ENCODE measurements at regions not wholly inside any gene's neighbourhood (a gene's known extent, or its start where the extent isn't known, plus 50 kb on each side); places are given as distances from the start of the nearest gene placed in this dataset.

DNA sequence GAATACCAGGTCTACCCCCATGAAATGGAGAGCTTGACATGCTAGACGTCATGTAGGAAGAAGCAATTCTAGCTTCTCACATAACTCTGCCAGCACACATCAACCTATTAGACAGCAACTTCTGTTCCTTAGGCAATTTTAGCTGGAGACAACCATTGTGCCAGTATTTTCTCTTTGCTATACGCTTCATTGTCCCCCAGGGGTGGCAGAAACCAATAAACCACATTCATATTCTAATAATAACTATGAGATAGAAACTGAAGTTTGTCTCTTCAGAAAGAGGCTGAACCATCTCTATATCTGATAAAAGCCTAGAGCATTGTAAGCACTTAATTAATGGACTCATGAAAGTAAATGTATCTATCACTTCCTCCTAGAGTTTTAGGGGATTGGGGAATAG lies 278.6 kb downstream of the FOXG1 start:
- CTCF ChIA-PET: no interaction called here
- Histone ChIP-seq H3K4me3 (ENCODE audit: low read depth, low read length) (no peak overlapping the region), H3K27ac (ENCODE audit: extremely low read depth, low read depth, low read length) (no peak overlapping the region), H3K4me1 (ENCODE audit: control insufficient read depth, insufficient read depth, low read length) (no peaks in the 10 kb centered on the region), H3K36me3 (ENCODE audit: control insufficient read depth in 2 of 2, insufficient read depth in 1 of 2, low read length in 2 of 2) (no peaks in the 10 kb centered on the region), H3K9me3 (ENCODE audit: control insufficient read depth, insufficient read depth, low read depth, low read length) (no peaks in the 10 kb centered on the region)
- POLR2A ChIA-PET: no interaction called here
- TF ChIP-seq ZNF473 (tag by site-specific recombination; IDR thresholded peaks at IDR 0.05): no peak
- TF ChIP-seq WT1 (tag by site-specific recombination; IDR thresholded peaks at IDR 0.05): no peak
- no peak for TF ChIP-seq ZFP3 (tag by site-specific recombination; IDR thresholded peaks at IDR 0.05; ENCODE audit: low read depth)

DNA sequence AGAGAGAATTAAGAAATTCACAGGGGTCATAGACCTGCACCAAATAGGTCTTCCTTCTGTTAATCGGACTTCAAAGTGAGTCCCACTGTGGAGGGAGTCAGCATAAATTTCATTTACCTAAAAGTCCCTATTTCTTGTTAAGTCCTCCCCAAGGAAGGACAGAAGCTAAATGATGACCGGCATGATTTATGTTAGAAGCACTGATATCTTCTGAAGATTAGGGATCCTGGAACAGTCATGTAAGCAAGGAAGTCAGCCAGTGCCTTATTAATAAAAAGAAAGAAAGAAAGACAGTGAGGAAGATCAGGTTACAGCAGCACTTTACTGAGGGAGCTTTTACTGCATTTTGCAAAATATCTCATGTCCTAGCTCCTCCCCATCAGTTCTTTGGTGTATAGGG lies 287.5 kb downstream of the FOXG1 start:
- H3K4me1 ChIP-seq (ENCODE audit: control insufficient read depth, insufficient read depth, low read length): no peaks in the 10 kb centered on the region
- ChIA-PET CTCF (no interaction called here), POLR2A (no interaction called here)
- H3K27ac ChIP-seq (ENCODE audit: extremely low read depth, low read depth, low read length): no peak overlapping the region
- no peak for TF ChIP-seq ZNF76 (tag by site-specific recombination; IDR thresholded peaks at IDR 0.05; ENCODE audit: borderline replicate concordance, low read depth)
- TF ChIP-seq ZSCAN16 (tag by site-specific recombination; IDR thresholded peaks at IDR 0.05): no peak
- TF ChIP-seq, protein P1, sequence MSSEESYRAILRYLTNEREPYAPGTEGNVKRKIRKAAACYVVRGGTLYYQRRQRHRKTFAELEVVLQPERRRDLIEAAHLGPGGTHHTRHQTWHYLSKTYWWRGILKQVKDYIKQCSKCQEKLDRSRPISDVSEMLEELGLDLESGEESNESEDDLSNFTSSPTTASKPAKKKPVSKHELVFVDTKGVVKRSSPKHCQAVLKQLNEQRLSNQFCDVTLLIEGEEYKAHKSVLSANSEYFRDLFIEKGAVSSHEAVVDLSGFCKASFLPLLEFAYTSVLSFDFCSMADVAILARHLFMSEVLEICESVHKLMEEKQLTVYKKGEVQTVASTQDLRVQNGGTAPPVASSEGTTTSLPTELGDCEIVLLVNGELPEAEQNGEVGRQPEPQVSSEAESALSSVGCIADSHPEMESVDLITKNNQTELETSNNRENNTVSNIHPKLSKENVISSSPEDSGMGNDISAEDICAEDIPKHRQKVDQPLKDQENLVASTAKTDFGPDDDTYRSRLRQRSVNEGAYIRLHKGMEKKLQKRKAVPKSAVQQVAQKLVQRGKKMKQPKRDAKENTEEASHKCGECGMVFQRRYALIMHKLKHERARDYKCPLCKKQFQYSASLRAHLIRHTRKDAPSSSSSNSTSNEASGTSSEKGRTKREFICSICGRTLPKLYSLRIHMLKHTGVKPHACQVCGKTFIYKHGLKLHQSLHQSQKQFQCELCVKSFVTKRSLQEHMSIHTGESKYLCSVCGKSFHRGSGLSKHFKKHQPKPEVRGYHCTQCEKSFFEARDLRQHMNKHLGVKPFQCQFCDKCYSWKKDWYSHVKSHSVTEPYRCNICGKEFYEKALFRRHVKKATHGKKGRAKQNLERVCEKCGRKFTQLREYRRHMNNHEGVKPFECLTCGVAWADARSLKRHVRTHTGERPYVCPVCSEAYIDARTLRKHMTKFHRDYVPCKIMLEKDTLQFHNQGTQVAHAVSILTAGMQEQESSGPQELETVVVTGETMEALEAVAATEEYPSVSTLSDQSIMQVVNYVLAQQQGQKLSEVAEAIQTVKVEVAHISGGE (tag by site-specific recombination; conservative IDR thresholded peaks at IDR 0.05; ENCODE audit: low read depth): no peak
- TF ChIP-seq ZNF555 (tag by site-specific recombination; conservative IDR thresholded peaks at IDR 0.05): no peak
- TF ChIP-seq ZNF776 (tag by site-specific recombination; IDR thresholded peaks at IDR 0.05; ENCODE audit: borderline replicate concordance): no peak
- TF ChIP-seq ZNF747 (tag by site-specific recombination; IDR thresholded peaks at IDR 0.05): no peak
- TF ChIP-seq SP2 (tag by site-specific recombination; IDR thresholded peaks at IDR 0.05): no peak
- TF ChIP-seq, protein P2, sequence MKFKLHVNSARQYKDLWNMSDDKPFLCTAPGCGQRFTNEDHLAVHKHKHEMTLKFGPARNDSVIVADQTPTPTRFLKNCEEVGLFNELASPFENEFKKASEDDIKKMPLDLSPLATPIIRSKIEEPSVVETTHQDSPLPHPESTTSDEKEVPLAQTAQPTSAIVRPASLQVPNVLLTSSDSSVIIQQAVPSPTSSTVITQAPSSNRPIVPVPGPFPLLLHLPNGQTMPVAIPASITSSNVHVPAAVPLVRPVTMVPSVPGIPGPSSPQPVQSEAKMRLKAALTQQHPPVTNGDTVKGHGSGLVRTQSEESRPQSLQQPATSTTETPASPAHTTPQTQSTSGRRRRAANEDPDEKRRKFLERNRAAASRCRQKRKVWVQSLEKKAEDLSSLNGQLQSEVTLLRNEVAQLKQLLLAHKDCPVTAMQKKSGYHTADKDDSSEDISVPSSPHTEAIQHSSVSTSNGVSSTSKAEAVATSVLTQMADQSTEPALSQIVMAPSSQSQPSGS (tag by site-specific recombination; IDR thresholded peaks at IDR 0.05; ENCODE audit: low read depth): no peak
- TF ChIP-seq ZNF529 (tag by site-specific recombination; IDR thresholded peaks at IDR 0.05; ENCODE audit: insufficient replicate concordance): no peak
- TF ChIP-seq ZNF837 (tag by site-specific recombination; IDR thresholded peaks at IDR 0.05): no peak
- TF ChIP-seq MEIS1 (CRISPR knock-in tag; IDR thresholded peaks at IDR 0.05; ENCODE audit: borderline replicate concordance): no peak
- no peaks in the 10 kb centered on the region for H3K9me3 ChIP-seq (ENCODE audit: control insufficient read depth, insufficient read depth, low read depth, low read length)
- H3K36me3 ChIP-seq (ENCODE audit: control insufficient read depth in 2 of 2, insufficient read depth in 1 of 2, low read length in 2 of 2): no peaks in the 10 kb centered on the region
- H3K4me3 ChIP-seq (ENCODE audit: low read depth, low read length): no peak overlapping the region

DNA sequence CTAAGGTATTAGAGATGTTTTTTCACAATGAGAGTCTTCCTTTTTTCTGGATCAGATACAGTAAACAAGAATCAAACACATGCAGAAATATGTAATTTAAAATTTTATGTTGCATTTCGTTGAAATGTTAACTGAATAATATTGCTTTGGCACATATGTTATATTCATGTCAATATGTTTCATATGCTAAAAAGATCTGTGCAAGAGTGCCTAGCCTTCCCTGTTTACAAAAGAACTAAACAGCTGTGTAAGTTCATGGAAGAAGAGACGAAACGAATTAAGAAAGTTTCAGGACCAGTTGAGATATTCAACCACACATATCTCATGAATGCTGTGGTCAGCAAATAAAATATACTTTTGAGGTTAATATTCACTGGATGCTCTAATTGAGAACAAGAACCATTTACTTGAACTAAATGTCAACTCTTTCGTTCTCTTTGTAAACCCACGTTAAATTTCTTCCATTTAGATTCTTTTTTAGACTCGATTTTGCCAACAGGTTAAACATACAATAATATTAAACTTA lies 289.5 kb downstream of the FOXG1 start:
- POLR2A ChIA-PET: no interaction called here
- H3K4me3 ChIP-seq (ENCODE audit: low read depth, low read length): no peak overlapping the region
- no peaks in the 10 kb centered on the region for H3K4me1 ChIP-seq (ENCODE audit: control insufficient read depth, insufficient read depth, low read length)
- H3K36me3 ChIP-seq (ENCODE audit: control insufficient read depth in 2 of 2, insufficient read depth in 1 of 2, low read length in 2 of 2): no peaks in the 10 kb centered on the region
- CTCF ChIA-PET: no interaction called here
- no peaks in the 10 kb centered on the region for H3K9me3 ChIP-seq (ENCODE audit: control insufficient read depth, insufficient read depth, low read depth, low read length)
- H3K27ac ChIP-seq (ENCODE audit: extremely low read depth, low read depth, low read length): no peak overlapping the region
- no peak for TF ChIP-seq HOXD13 (CRISPR knock-in tag; IDR thresholded peaks at IDR 0.05; ENCODE audit: borderline replicate concordance)
- TF ChIP-seq ZFP37 (tag by site-specific recombination; IDR thresholded peaks at IDR 0.05): no peak
- TF ChIP-seq, protein P3, sequence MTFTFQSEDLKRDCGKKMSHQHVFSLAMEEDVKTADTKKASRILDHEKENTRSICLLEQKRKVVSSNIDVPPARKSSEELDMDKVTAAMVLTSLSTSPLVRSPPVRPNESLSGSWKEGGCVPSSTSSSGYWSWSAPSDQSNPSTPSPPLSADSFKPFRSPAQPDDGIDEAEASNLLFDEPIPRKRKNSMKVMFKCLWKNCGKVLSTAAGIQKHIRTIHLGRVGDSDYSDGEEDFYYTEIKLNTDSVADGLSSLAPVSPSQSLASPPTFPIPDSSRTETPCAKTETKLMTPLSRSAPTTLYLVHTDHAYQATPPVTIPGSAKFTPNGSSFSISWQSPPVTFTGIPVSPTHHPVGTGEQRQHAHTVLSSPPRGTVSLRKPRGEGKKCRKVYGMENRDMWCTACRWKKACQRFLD (tag by site-specific recombination; IDR thresholded peaks at IDR 0.05): no peak
- no peak for TF ChIP-seq PRDM1 (tag by site-specific recombination; IDR thresholded peaks at IDR 0.05)
- TF ChIP-seq ZNF626 (tag by site-specific recombination; IDR thresholded peaks at IDR 0.05): no peak
- TF ChIP-seq ZNF791 (tag by site-specific recombination; IDR thresholded peaks at IDR 0.05): no peak
- no peak for TF ChIP-seq ZNF221 (tag by site-specific recombination; IDR thresholded peaks at IDR 0.05; ENCODE audit: borderline replicate concordance)
- no peak for TF ChIP-seq ZIC2 (tag by site-specific recombination; IDR thresholded peaks at IDR 0.05)
- TF ChIP-seq, protein P4, sequence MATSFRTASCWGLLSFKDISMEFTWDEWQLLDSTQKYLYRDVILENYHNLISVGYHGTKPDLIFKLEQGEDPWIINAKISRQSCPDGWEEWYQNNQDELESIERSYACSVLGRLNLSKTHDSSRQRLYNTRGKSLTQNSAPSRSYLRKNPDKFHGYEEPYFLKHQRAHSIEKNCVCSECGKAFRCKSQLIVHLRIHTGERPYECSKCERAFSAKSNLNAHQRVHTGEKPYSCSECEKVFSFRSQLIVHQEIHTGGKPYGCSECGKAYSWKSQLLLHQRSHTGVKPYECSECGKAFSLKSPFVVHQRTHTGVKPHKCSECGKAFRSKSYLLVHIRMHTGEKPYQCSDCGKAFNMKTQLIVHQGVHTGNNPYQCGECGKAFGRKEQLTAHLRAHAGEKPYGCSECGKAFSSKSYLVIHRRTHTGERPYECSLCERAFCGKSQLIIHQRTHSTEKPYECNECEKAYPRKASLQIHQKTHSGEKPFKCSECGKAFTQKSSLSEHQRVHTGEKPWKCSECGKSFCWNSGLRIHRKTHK (tag by site-specific recombination; IDR thresholded peaks at IDR 0.05): no peak
- TF ChIP-seq ZNF354C (tag by site-specific recombination; IDR thresholded peaks at IDR 0.05; ENCODE audit: borderline replicate concordance, low read depth): no peak
